ENCODE measurements at regions not wholly inside any gene's neighbourhood (a gene's known extent, or its start where the extent isn't known, plus 50 kb on each side); places are given as distances from the start of the nearest gene placed in this dataset.

- DNase-seq = no peak
These were observed 135.1 kb upstream of the GPC1 start for GRCh38 chr2:240300261-240300821.

- DNase-seq = no peak
These were observed 134.6 kb upstream of the GPC1 start for GRCh38 chr2:240300840-240301239.

- no peak for DNase-seq
These were observed 134.1 kb upstream of the GPC1 start for GRCh38 chr2:240301256-240301795.

DNA sequence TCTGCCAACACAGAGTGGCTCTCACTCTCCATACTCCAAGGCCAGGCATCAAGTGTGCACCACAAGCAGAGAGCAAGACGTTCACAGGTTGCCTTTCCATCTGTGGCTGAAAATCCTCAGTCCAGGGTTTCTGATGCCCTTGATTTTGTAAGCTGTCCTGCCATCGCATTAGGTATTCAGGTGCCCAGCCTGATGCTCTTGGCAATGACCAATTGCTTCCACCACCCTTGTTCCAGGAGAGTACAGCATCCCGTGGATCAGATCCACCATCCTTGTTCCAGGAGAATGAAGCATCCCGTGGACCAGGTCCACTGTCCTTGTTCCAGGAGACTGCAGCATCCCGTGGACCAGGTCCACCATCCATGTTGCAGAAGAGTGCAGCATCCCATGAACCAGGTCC lies 133.4 kb upstream of the GPC1 start:
- no peak for DNase-seq

DNA sequence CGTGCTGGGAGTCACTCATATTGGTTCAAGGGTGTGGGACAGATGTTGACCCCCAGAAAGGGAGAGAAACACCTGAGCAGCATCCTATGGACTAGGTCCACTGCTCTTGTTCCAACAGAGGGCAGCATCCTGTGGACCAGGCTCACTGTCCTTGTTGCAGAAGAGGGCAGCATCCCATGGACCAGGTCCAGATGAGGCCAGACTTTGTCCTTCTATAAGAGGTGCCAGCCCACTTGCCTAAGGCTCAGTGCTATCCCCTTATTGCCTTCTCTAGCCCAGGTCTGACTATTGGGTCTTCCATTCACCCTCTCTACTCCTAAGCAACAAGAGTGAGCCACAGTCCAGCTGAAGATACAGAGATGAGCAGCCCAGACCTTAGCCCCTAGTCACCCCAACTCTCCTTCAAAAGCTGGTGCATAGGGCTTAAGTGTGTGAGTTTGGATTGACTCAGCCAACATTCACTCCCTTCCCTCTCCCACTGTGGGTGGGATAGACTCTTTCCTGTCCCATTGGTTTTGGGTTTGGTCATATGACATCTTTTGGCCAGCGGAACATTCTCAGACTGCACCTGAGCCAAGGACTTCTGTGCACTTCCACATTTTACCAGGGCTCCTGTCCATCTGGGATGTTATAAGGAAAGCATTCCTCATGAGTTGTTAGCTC lies 132.4 kb upstream of the GPC1 start:
- DNase-seq = no peak

DNA sequence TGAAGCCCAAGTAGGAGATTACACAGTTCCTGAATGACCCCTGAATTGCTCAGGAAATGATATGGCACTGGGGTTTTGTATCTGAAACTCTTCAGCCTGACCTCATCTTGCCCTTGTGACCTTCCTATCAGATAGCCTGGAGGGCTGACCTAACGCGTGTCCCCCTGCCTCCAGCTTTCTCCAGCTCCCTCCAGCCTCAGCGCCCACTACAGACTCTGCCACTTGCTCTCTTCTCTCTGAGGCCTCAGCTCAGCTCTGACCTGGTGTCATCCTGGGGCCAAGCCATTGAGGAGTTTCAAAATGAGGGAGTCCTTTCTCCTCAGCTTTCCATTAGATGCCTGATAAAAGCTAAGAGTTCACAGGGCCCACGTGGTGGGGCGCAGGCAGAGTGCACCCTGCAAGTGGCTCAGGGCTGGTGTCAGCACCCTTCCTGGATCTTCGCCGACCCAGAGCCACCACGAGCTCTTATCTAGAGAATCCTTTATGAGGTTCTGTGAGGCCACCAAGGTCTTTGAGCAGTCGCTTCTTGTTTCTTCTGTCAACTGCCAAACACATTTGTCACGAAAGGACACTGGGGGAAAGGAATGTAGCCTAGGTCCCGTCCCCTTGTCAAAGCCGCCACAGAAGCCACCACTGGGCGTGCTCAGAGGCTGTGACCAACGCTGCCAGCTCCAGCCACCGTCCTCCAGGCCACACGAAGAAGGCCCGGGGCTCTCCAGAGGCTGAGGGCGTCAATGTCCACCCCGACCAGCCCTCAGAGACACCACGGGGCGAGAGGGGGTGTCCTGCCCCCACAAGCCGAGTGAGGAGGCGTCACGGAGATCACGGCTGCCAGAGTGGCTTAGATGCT lies 131.3 kb upstream of the GPC1 start:
- DNase-seq = no peak

GRCh38 chr2:240304746-240305161 lies 130.7 kb upstream of the GPC1 start:
- no peak for DNase-seq

GRCh38 chr2:240305369-240305962 lies 130.0 kb upstream of the GPC1 start:
- DNase-seq = no peak

DNA sequence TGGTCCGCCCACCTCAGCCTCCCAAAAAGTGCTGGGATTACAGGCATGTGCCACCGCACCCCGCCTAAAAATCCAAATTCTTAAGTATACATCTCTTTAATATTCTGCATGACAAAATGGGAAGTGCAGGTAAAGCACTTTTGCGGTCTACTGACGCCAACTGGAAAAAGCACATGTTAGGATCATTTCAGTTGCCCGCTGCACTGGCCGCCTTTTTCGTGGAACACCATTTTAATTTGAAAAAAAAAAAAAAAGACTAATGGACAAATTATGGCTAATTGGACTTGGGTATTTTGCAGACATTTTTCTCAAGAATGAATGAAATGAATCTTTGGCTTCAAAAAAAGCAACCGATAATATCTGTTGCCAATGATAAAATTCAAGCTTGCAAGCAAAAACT lies 129.3 kb upstream of the GPC1 start:
- DNase-seq = no peak

DNA sequence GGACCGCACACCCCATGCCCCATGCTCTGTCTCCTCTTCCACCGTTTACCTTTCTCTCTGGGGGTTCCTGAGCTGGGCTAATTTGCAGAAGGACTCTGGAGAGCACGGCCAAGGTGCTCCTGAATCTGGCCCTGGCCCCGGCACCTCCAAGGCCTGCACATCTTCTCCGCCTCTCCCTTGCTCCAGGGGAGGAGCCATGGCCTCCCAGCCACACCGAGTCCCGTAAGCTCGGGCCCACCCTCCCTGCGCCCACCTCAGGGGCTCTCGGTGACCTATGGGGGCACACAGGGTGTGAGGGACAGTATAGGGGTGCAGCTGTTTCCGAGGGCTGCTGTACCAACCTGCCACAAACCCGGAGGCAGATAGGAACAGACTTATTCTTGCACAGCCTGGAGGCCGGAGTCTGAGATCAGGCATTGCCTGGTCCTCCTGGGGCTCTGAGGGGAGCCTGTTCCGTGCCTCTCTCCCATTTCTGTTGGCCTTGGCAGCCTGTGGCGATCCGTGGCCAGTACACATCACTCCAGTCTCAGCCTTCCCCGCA lies 127.3 kb upstream of the GPC1 start:
- no peak for DNase-seq

DNA sequence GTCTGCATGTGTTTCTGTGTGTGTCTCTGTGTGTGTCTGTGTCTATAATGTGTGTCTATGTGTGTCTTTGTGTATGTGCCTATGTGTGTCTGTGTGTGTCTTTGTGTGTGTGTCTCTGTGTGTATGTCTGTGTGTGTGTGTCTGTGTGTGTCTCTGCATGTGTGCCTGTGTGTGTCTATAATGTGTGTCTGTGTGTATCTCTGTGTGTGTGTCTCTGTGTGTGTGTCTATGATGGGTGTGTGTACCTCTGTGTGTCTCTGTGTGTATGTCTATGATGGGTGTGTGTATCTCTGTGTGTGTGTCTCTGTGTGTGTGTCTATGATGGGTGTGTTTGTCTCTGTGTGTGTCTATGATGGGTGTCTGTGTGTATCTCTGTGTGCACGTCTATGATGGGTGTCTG lies 126.2 kb upstream of the GPC1 start:
- no peak for DNase-seq

DNA sequence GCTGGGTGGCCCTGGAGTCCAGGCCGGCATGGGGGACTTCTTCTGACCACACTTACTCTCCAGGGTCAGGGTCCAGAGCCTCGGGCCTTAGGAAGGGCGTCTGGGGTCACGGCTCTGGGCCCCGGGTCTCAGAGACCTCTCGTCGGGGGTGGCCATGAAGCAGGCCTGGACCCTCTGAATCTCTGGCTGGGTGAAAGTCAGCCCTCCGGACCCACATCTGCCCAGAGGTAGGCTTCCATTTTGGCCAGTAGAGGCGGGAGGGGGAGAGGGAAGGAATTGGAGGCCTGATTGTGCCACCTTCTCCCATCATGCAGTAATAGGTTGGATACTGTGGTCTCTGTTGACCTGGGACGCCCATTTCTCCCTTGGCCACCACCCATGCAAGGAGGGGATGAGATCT lies 125.3 kb upstream of the GPC1 start:
- no peak for DNase-seq

GRCh38 chr2:240310645-240311044 lies 124.8 kb upstream of the GPC1 start:
- no peak for DNase-seq

DNA sequence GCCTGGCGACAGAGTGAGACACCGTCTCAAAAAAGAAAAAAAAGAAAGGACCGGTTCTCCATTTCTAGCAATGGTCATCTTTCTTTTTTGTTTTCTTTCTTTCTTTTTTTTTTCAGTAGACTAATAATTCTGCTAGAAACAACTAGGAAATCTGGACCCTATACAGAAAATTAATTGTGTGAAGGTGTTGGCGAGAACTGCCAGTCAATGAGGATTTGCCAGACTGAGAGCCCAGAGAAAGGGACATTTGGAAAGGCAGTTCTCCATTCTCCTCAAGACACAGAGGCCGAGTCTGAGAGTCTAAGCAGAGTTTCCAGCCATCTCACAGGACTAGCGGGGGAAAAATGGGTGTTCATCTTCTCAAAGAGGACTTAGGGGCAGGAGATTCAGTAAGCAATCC lies 123.6 kb upstream of the GPC1 start:
- no peak for DNase-seq

DNA sequence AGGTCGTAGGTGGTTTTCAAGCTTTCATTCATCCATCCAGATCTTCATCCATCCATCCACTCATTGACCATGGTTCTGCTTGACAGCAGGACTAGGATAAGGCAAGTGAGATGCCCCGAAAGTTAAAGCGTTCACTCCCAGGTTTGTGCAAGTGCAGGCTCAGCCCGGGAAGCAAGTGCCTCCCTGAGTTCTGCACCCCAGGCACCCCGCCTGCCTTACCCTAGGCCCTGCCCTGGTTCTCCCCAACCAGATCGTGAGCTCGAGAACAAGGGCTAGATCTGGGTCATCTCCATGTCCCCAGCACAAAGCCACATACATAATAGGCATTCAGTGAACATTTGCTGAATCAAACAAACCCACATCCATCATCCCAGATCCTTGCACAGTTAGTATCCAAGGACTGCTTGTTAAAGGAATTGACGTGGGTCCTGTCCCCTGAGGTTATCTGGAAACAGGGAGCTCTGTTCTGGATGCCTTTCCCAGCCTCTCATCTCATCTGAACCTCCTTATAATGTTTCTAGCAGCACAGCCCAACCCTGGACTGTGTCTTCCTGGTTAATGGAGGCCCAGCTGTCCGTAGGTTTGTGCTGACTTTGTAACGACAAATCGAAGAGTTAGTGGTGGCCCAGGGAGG lies 116.1 kb upstream of the GPC1 start:
- DNase-seq = no peak

GRCh38 chr2:240319855-240320203 lies 115.6 kb upstream of the GPC1 start:
- DNase-seq = no peak

DNA sequence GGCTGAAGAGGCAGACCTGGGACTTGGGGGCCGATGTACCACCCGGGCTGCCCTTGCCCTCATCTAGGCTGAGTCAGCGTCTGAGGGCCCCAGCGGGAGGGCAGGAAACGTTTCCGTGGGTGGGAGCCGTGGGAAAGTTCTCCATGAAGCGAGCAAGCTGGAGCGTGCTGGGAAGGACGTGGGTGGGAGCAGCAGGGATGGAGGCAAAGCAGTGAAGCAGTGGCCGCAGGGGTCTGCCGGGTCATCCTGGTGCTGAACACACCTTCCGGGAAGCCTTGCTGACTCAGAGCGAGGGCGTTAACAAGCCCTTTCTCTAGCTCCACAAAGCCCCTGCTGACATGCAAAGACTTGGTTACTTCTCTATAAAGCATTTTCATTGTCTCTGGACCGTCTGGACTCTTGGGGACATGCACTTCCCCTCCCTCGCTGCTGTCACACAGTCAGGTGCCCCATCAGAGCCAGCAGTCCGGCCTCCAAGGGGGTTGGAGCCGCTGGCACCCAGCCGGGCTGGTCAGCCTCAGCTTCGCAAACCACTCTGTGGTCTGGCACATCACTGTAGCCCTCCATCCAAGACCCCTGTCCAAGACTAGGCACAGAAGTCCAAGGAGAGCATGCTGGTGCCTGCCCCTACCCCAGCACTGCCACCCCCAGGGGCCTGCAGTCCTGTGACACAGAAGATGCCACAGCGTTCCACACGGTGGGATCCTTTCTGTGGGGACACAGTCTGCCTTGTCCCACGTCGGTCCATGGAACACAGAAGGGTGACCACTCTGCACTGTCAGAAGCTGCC lies 115.1 kb upstream of the GPC1 start:
- DNase-seq = no peak

GRCh38 chr2:240322231-240322955 lies 113.1 kb upstream of the GPC1 start:
- no peak for DNase-seq

DNA sequence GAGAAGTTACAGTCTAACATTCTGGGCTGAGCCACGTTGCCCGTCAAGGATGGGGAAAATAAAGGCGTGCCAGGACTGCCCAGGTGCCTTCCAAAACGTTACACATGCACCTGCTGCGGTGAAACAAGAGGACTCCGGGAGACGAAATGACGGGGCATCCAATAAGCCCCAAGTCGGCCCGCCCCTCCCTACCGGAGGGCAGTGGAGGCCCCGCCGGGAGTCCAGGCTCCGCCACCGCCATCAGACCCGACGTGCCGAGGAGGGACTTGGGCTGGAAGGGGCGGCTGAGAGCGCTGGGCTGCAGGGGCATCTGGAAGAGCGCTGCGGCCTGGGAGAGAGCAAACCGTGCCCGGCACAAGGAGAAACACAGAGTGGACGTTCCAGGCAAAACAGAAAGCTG lies 112.5 kb upstream of the GPC1 start:
- no peak for DNase-seq

DNA sequence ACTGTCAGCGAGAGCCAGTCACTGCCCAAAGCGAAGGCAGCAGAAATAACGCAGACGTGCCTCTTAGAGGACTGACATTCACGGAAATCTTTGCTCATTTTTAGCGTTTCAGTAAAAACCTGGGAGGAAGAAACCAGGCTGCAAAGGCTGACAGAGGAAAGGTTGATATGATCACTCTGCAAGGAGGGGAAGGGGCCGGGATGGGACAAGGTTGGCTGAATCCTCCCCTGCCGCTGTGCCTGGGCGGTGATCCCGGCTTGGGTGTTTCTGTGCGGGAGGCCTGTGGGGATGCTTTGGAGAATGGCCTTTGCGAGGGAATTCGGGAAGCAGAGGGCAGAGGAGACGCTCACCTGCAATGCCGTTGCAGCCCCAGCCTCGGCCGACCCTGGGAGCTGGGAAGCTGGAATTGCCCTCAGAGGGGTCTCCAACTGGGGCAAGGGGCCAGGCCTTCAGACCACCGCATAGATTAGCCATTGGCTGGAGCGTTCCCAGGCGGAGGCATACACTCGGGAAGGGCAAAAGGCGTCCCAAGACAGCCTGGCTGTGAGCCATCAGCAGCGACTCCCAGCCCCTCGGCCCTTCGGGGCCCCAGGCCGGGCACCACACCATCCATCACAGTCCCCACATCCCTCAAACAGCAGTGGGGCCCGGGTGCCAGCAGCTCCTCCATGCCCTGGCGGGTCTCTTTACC lies 111.7 kb upstream of the GPC1 start:
- no peak for DNase-seq
